DOHH2 (cell line): ENCODE measurements at regions not wholly inside any gene's neighbourhood (a gene's known extent, or its start where the extent isn't known, plus 50 kb on each side); places are given as distances from the start of the nearest gene placed in this dataset.

Experiments used
- H3F3A ChIP-seq: fragments of 200-600 bp; sonication (generic), shearing (Covaris generic); 2 replicates; pipeline ENCODE4 v1.6.0; 2016; ENCODE audit warnings: antibody characterized with exemption, mild to moderate bottlenecking; ENCODE audit not compliant: control insufficient read depth, insufficient read depth
- H3K27ac ChIP-seq: fragments of 200-600 bp; sonication (generic); 2 replicates; pipeline ENCODE4 v1.5.1; 2014; ENCODE audit warnings: low read depth, mild to moderate bottlenecking, low read length, moderate library complexity
- H3K27me3 ChIP-seq: fragments of 200-600 bp; sonication (generic); 2 replicates; pipeline ENCODE4 v1.6.1; 2014; ENCODE audit warnings: mild to moderate bottlenecking, low read length, mixed read lengths; ENCODE audit not compliant: control insufficient read depth
- H3K36me3 ChIP-seq: fragments of 200-600 bp; sonication (generic); 2 replicates; pipeline ENCODE4 v1.6.1; 2014; ENCODE audit warnings: mild to moderate bottlenecking, low read length, moderate library complexity, mixed read lengths; ENCODE audit not compliant: control insufficient read depth
- H3K4me1 ChIP-seq: fragments of 200-600 bp; sonication (generic); 2 replicates; pipeline ENCODE4 v1.6.1; 2014; ENCODE audit warnings: mild to moderate bottlenecking, low read length, mixed read lengths; ENCODE audit not compliant: control insufficient read depth
- H3K4me2 ChIP-seq: fragments of 200-600 bp; sonication (generic); 2 replicates; pipeline ENCODE4 v1.6.0; 2014; ENCODE audit warnings: mild to moderate bottlenecking, low read length, moderate library complexity
- H3K4me3 ChIP-seq: fragments of 200-600 bp; sonication (generic); 2 replicates; pipeline ENCODE4 v1.5.1; 2014; ENCODE audit warnings: mild to moderate bottlenecking, low read length, mixed read lengths
- H3K79me2 ChIP-seq: fragments of 200-600 bp; sonication (generic); 2 replicates; pipeline ENCODE4 v1.6.1; 2014; ENCODE audit warnings: mild to moderate bottlenecking, low read length, mixed read lengths; ENCODE audit not compliant: control insufficient read depth
- H3K9me2 ChIP-seq: fragments of 200-600 bp; sonication (generic); replicated peaks from 2 replicates; pipeline ENCODE4 v1.6.1; 2014; ENCODE audit warnings: mild to moderate bottlenecking, low read length, mixed read lengths; ENCODE audit not compliant: control insufficient read depth
- H3K9me3 ChIP-seq: fragments of 200-600 bp; sonication (generic); 2 replicates; pipeline ENCODE4 v1.6.1; 2014; ENCODE audit warnings: antibody characterized with exemption, low read length, mixed read lengths; ENCODE audit not compliant: control insufficient read depth, insufficient read depth
- H4K20me1 ChIP-seq: fragments of 200-600 bp; sonication (generic); 2 replicates; pipeline ENCODE4 v1.6.0; 2014; ENCODE audit warnings: low read depth, mild to moderate bottlenecking, antibody characterized with exemption, low read length, moderate library complexity; ENCODE audit not compliant: control insufficient read depth, insufficient read depth
- EZH2phosphoT487 ChIP-seq: fragments of 200-600 bp; sonication (generic); IDR thresholded peaks from 2 replicates; pipeline ENCODE4 v1.6.1; 2017; ENCODE audit warnings: borderline replicate concordance, mild to moderate bottlenecking, antibody characterized with exemption, low read length, moderate library complexity, mixed read lengths
- TF ChIP-seq, protein P1 (sequence below): fragments of 200-600 bp; sonication (generic); IDR thresholded peaks from one replicate; pipeline ENCODE4 v1.5.1; 2014; ENCODE audit warnings: antibody characterized with exemption, mild to moderate bottlenecking, low read depth, low read length; ENCODE audit not compliant: poor library complexity, severe bottlenecking

DNA sequence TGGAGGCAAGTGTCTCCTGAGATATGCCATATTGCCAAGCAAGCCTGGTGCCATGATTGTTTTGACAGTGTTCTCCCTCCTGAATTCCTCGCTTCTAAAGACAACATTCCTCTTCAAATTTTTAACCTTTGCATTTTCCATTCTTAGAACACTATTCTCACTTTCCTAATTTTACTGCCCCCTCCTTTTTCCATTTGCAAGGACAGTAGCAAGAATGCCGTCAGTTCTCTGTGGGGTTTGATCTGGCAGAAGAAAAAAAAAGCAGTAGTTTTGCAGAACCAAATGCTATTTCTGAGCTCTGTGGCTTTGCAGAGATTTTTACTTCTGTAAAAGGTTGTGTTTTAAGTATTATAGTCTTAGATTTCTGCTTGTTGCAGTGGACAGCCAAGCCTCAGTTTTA lies 295.2 kb downstream of the NUAK1 start:
- no peaks in the 10 kb centered on the region for H3K9me3 ChIP-seq
- no peak overlapping the region for H3K4me3 ChIP-seq
- no peaks in the 10 kb centered on the region for H4K20me1 ChIP-seq
- no peaks in the 10 kb centered on the region for H3K9me2 ChIP-seq
- H3K36me3 ChIP-seq, result no peaks in the 10 kb centered on the region
- H3K4me2 ChIP-seq, result no peak overlapping the region
- TF ChIP-seq EZH2phosphoT487, result no peak
- TF ChIP-seq, protein P1, sequence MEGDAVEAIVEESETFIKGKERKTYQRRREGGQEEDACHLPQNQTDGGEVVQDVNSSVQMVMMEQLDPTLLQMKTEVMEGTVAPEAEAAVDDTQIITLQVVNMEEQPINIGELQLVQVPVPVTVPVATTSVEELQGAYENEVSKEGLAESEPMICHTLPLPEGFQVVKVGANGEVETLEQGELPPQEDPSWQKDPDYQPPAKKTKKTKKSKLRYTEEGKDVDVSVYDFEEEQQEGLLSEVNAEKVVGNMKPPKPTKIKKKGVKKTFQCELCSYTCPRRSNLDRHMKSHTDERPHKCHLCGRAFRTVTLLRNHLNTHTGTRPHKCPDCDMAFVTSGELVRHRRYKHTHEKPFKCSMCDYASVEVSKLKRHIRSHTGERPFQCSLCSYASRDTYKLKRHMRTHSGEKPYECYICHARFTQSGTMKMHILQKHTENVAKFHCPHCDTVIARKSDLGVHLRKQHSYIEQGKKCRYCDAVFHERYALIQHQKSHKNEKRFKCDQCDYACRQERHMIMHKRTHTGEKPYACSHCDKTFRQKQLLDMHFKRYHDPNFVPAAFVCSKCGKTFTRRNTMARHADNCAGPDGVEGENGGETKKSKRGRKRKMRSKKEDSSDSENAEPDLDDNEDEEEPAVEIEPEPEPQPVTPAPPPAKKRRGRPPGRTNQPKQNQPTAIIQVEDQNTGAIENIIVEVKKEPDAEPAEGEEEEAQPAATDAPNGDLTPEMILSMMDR, result no peak
- H3K27me3 ChIP-seq, result 0 out of 2 replicates have a peak, but pooled peaks cover 1% of the 10 kb centered on the region
- H3K4me1 ChIP-seq, result peaks cover 10% of the 10 kb centered on the region
- H3F3A ChIP-seq, result no peaks in the 10 kb centered on the region
- no peak overlapping the region for H3K27ac ChIP-seq
- H3K79me2 ChIP-seq, result no peaks in the 10 kb centered on the region

DNA sequence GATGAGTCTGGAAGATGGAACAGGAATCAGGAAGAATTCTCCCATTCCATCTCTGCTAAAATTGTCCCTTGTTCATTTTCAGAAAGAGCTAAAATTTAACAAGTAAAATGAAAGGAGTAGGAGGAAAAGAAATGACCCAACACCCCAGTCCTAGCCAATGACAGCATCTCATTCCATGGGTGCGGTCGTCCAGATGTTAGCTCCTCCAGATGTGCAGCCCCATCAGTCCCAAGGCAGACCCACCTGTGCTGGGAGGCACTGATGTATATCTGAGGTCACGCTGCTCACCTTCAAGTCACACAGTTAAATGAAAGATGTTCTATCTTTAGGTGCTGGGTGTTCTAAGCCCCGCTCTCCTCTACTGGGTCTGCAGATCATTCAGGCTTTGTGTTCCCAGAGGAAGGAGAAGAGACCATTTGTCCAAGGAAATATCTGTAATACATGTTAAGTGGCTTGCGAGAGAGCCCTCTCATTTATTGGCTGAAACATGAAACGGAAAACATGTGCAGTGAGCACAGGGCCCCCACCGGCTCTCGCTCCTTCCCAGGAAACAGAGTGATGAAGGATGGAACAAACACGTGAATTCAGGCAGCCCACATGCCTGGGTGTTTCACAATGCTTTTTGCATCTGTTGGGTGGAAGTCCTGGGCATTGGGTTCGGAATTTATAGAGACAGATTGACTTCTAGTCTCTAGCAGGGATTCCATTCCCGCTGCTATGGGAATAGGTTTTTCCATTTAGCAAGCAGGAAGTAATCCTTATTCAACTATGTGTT lies 294.6 kb downstream of the NUAK1 start:
- H3K27me3 ChIP-seq, result no peaks in the 10 kb centered on the region
- peaks cover 10% of the 10 kb centered on the region for H3K4me1 ChIP-seq
- TF ChIP-seq, protein P1, result no peak
- TF ChIP-seq EZH2phosphoT487, result no peak
- H3K27ac ChIP-seq, result no peak overlapping the region
- H3K9me3 ChIP-seq, result no peaks in the 10 kb centered on the region
- no peak overlapping the region for H3K4me2 ChIP-seq
- no peak overlapping the region for H3K4me3 ChIP-seq
- H3K9me2 ChIP-seq, result no peaks in the 10 kb centered on the region
- H3K79me2 ChIP-seq, result no peaks in the 10 kb centered on the region
- no peaks in the 10 kb centered on the region for H4K20me1 ChIP-seq
- H3F3A ChIP-seq, result no peaks in the 10 kb centered on the region
- no peaks in the 10 kb centered on the region for H3K36me3 ChIP-seq

DNA sequence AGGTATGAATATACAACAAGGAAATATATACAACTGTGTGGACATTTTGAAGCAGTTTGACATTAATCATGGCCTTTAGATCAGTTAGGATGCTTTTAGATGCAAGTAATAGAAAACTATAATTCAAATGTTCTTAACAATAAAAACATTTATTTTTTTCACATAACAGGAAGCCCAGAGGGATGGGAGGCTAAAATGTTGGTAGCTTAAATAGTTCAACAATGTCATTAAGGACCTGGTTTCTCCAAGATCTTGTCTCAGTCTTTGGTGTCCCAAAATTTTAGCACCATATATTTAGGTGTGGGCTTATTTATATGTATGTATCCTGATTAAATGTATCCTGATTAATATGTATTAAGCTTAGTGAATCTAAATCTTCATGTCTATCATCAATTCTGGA lies 292.4 kb downstream of the NUAK1 start:
- H3K4me3 ChIP-seq, result no peak overlapping the region
- H3K4me1 ChIP-seq, result peaks cover 10% of the 10 kb centered on the region
- no peak for TF ChIP-seq EZH2phosphoT487
- TF ChIP-seq, protein P1, result no peak
- no peaks in the 10 kb centered on the region for H3K9me3 ChIP-seq
- H3K4me2 ChIP-seq, result no peak overlapping the region
- no peaks in the 10 kb centered on the region for H3K36me3 ChIP-seq
- H3K27ac ChIP-seq, result no peak overlapping the region
- H3K27me3 ChIP-seq, result no peaks in the 10 kb centered on the region
- H4K20me1 ChIP-seq, result no peaks in the 10 kb centered on the region
- no peaks in the 10 kb centered on the region for H3K9me2 ChIP-seq
- no peaks in the 10 kb centered on the region for H3K79me2 ChIP-seq
- no peaks in the 10 kb centered on the region for H3F3A ChIP-seq
